MM.1S (cell line): ENCODE measurements at regions not wholly inside any gene's neighbourhood (a gene's known extent, or its start where the extent isn't known, plus 50 kb on each side); places are given as distances from the start of the nearest gene placed in this dataset.
"Not testable (repeated sequence)": the region's sequence is repeated elsewhere in the genome, so short reads cannot be mapped to it uniquely, and the experiment has no call there.

Source experiments
- CTCF ChIP-seq: fragments of 300-600 bp; sonication (generic); IDR thresholded peaks from 2 replicates; pipeline ENCODE4 v1.5.1; 2016; ENCODE audit warnings: antibody characterized with exemption, low read length, mixed read lengths
- EZH2 ChIP-seq: fragments of 300-600 bp; sonication (generic); optimal IDR thresholded peaks from 2 replicates; pipeline ENCODE3; 2017; ENCODE audit warnings: low read depth, mild to moderate bottlenecking, antibody characterized with exemption, low read length, mixed read lengths
- EZH2phosphoT487 ChIP-seq: fragments of 300-600 bp; sonication (generic); IDR thresholded peaks from 2 replicates; pipeline ENCODE4 v1.6.1; 2018; ENCODE audit warnings: antibody characterized with exemption, low read length

DNA sequence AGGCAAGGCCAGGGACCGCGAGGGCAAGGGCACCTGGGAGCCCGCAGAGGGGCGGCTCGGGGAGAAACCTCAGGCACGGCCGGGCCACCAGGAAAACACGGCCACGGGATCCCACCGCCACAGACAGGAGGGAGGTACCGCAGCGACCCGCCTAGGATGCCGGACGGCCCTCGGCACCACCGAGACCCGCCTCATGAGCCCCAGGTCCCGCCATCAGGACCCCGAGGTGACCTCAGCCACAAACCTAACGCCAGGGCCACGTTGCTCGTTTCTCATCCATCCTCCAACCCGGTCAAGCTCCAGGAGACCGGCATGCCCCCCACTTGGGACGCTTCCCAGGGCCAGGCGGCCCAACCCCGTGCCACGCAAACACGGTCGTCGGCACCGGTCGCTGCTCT lies 95.2 kb upstream of the ANKRD30BL start:
- not testable (repeated sequence) for TF ChIP-seq CTCF, EZH2, EZH2phosphoT487
